ENCODE measurements at regions not wholly inside any gene's neighbourhood (a gene's known extent, or its start where the extent isn't known, plus 50 kb on each side); places are given as distances from the start of the nearest gene placed in this dataset.

DNA sequence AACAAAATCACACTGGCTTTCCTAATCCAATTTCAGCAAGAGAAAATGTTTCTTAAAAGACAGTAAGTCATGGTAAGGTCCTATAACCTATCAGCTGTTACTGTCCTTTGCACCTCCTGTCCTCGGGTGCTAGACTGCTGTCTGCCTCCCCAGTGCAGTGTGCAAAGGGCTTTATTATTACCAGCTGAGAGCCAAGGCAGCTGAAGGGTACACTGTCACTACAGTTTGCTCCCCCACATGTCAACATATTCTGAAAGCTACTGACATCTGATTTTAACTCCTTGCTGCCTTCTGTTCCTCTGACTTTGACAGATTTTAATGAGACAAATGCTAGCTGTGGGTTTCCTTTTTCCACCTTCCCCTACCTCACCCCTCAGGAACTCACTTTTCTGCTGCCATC is 389.4 kb upstream of the SLC24A2 start:
- TF ChIP-seq, protein P1, sequence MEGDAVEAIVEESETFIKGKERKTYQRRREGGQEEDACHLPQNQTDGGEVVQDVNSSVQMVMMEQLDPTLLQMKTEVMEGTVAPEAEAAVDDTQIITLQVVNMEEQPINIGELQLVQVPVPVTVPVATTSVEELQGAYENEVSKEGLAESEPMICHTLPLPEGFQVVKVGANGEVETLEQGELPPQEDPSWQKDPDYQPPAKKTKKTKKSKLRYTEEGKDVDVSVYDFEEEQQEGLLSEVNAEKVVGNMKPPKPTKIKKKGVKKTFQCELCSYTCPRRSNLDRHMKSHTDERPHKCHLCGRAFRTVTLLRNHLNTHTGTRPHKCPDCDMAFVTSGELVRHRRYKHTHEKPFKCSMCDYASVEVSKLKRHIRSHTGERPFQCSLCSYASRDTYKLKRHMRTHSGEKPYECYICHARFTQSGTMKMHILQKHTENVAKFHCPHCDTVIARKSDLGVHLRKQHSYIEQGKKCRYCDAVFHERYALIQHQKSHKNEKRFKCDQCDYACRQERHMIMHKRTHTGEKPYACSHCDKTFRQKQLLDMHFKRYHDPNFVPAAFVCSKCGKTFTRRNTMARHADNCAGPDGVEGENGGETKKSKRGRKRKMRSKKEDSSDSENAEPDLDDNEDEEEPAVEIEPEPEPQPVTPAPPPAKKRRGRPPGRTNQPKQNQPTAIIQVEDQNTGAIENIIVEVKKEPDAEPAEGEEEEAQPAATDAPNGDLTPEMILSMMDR (IDR thresholded peaks at IDR 0.05): no peak
- no peak for TF ChIP-seq EZH2 (IDR thresholded peaks at IDR 0.05)
- no peak for TF ChIP-seq EZH2phosphoT487 (IDR thresholded peaks at IDR 0.05)

Measured in neural progenitor cell (in vitro differentiated cells).